ENCODE measurements at regions not wholly inside any gene's neighbourhood (a gene's known extent, or its start where the extent isn't known, plus 50 kb on each side); places are given as distances from the start of the nearest gene placed in this dataset.

- Mint-ChIP-seq H3K36me3 (ENCODE audit: low read depth) (no peaks in the 10 kb centered on the region), H3K4me1 (ENCODE audit: low read depth) (peaks cover 5% of the 10 kb centered on the region), H3K27ac (no peak overlapping the region), H3K4me3 (no peak overlapping the region), H3K27me3 (no peaks in the 10 kb centered on the region), H3K9me3 (peaks cover 18% of the 10 kb centered on the region)
Observed at GRCh38 chr12:62207248-62207647, 53.0 kb upstream of the USP15 start.
